ENCODE measurements at regions not wholly inside any gene's neighbourhood (a gene's known extent, or its start where the extent isn't known, plus 50 kb on each side); places are given as distances from the start of the nearest gene placed in this dataset.

DNA sequence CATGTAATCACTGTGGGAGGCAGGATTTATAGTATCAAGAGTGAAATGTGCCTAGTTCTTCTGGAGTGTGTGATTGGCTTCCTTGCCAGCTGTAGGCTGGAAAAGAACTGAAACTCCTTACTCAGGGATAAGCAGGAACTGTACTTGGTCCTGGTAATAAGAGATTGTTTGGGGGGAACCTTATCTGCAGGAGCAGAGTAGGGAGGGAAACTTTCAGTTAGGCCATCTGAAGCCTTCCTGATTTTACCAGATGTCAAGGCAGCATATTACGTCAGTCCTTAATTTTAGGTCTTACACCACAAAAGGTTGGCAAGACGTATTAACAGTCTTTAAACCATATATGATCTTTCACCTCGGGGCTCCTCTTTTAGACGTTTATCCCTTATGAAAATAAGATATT lies 231.5 kb upstream of the FMR1 start:
- TF ChIP-seq, protein P1, sequence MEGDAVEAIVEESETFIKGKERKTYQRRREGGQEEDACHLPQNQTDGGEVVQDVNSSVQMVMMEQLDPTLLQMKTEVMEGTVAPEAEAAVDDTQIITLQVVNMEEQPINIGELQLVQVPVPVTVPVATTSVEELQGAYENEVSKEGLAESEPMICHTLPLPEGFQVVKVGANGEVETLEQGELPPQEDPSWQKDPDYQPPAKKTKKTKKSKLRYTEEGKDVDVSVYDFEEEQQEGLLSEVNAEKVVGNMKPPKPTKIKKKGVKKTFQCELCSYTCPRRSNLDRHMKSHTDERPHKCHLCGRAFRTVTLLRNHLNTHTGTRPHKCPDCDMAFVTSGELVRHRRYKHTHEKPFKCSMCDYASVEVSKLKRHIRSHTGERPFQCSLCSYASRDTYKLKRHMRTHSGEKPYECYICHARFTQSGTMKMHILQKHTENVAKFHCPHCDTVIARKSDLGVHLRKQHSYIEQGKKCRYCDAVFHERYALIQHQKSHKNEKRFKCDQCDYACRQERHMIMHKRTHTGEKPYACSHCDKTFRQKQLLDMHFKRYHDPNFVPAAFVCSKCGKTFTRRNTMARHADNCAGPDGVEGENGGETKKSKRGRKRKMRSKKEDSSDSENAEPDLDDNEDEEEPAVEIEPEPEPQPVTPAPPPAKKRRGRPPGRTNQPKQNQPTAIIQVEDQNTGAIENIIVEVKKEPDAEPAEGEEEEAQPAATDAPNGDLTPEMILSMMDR (IDR thresholded peaks at IDR 0.05) = no peak
- TF ChIP-seq, protein P2, sequence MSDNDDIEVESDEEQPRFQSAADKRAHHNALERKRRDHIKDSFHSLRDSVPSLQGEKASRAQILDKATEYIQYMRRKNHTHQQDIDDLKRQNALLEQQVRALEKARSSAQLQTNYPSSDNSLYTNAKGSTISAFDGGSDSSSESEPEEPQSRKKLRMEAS (IDR thresholded peaks at IDR 0.05; ENCODE audit: low read depth) = no peak
- TF ChIP-seq EP300 (IDR thresholded peaks at IDR 0.05; ENCODE audit: borderline replicate concordance in 1 of 2, low read depth in 1 of 2, low read length in 1 of 2) (no peak), NRF1 (IDR thresholded peaks at IDR 0.05; ENCODE audit: low read depth, low read length) (no peak), TCF12 (IDR thresholded peaks at IDR 0.05) (no peak), FOXM1 (IDR thresholded peaks at IDR 0.05; ENCODE audit: low read depth) (no peak), JUND (IDR thresholded peaks at IDR 0.05) (no peak)
- TF ChIP-seq, protein P3, sequence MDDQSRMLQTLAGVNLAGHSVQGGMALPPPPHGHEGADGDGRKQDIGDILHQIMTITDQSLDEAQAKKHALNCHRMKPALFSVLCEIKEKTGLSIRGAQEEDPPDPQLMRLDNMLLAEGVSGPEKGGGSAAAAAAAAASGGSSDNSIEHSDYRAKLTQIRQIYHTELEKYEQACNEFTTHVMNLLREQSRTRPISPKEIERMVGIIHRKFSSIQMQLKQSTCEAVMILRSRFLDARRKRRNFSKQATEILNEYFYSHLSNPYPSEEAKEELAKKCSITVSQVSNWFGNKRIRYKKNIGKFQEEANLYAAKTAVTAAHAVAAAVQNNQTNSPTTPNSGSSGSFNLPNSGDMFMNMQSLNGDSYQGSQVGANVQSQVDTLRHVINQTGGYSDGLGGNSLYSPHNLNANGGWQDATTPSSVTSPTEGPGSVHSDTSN (IDR thresholded peaks at IDR 0.05) = no peak
- TF ChIP-seq, protein P4, sequence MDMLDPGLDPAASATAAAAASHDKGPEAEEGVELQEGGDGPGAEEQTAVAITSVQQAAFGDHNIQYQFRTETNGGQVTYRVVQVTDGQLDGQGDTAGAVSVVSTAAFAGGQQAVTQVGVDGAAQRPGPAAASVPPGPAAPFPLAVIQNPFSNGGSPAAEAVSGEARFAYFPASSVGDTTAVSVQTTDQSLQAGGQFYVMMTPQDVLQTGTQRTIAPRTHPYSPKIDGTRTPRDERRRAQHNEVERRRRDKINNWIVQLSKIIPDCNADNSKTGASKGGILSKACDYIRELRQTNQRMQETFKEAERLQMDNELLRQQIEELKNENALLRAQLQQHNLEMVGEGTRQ (IDR thresholded peaks at IDR 0.05; ENCODE audit: borderline replicate concordance, low read depth, low read length) = no peak

All from SK-N-SH (cell line).